ENCODE measurements at regions not wholly inside any gene's neighbourhood (a gene's known extent, or its start where the extent isn't known, plus 50 kb on each side); places are given as distances from the start of the nearest gene placed in this dataset.
"Not testable (repeated sequence)": the region's sequence is repeated elsewhere in the genome, so short reads cannot be mapped to it uniquely, and the experiment has no call there.

GRCh38 chr9:96061293-96061987, 185.9 kb downstream of the ERCC6L2 start:
- peak; percentile 32 for DNase-seq

- DNase-seq, result no peak
Measured at GRCh38 chr9:96058218-96058617, 182.7 kb downstream of the ERCC6L2 start.

GRCh38 chr9:96057155-96057554, 181.7 kb downstream of the ERCC6L2 start:
- DNase-seq, result no peak

- no peak for DNase-seq
Measured at GRCh38 chr9:96056226-96056625, 180.7 kb downstream of the ERCC6L2 start.

GRCh38 chr9:96054248-96054647, 178.8 kb downstream of the ERCC6L2 start:
- not testable (repeated sequence) for DNase-seq

GRCh38 chr9:96052686-96053085, 177.2 kb downstream of the ERCC6L2 start:
- no peak for DNase-seq

GRCh38 chr9:96051423-96051822, 175.9 kb downstream of the ERCC6L2 start:
- no peak for DNase-seq

- DNase-seq, result no peak
Measured at GRCh38 chr9:96050861-96051155, 175.3 kb downstream of the ERCC6L2 start.

- DNase-seq, result no peak
Measured at GRCh38 chr9:96050048-96050860, 174.8 kb downstream of the ERCC6L2 start.

- DNase-seq, result no peak
Measured at GRCh38 chr9:96048956-96049831, 173.7 kb downstream of the ERCC6L2 start.

- no peak for DNase-seq
Measured at GRCh38 chr9:96048104-96048955, 172.8 kb downstream of the ERCC6L2 start.

GRCh38 chr9:96047741-96048103, 172.2 kb downstream of the ERCC6L2 start:
- no peak for DNase-seq

GRCh38 chr9:96047116-96047639, 171.7 kb downstream of the ERCC6L2 start:
- no peak for DNase-seq

GRCh38 chr9:96045811-96046210, 170.3 kb downstream of the ERCC6L2 start:
- DNase-seq, result no peak

GRCh38 chr9:96044401-96044800, 168.9 kb downstream of the ERCC6L2 start:
- DNase-seq, result no peak

GRCh38 chr9:96040591-96041461, 165.3 kb downstream of the ERCC6L2 start:
- DNase-seq, result no peak

- DNase-seq, result no peak
Measured at GRCh38 chr9:96038914-96039313, 163.4 kb downstream of the ERCC6L2 start.

GRCh38 chr9:96038271-96038670, 162.8 kb downstream of the ERCC6L2 start:
- DNase-seq, result no peak

GRCh38 chr9:96034553-96035122, 159.1 kb downstream of the ERCC6L2 start:
- DNase-seq, result no peak

GRCh38 chr9:96033896-96034295, 158.4 kb downstream of the ERCC6L2 start:
- DNase-seq, result no peak

Data from activated CD4-positive, alpha-beta T cell treated with anti-CD3 and anti-CD28 coated beads for 1 hour (primary cell).